GM23338 (cell line): ENCODE measurements at regions not wholly inside any gene's neighbourhood (a gene's known extent, or its start where the extent isn't known, plus 50 kb on each side); places are given as distances from the start of the nearest gene placed in this dataset.

ENCODE experiments used
- ATAC-seq: fragments of 200-7000 bp; cut with Tn5 transposase; 3 replicates; pipeline ENCODE4 v1.9.1; 2020
- DNase-seq: peaks from one replicate; pipeline ENCODE4 v3.0.0-alpha.2; 2015; ENCODE audit warnings: low spot score
- H2AFZ ChIP-seq: fragments of 200-600 bp; sonication (generic); 2 replicates; pipeline ENCODE4 v1.8.0; 2016; ENCODE audit warnings: antibody characterized with exemption, mild to moderate bottlenecking, moderate library complexity
- H3F3A ChIP-seq: fragments of 200-600 bp; sonication (generic); replicated peaks from 2 replicates; pipeline ENCODE4 v1.8.0; 2017; ENCODE audit warnings: antibody characterized with exemption, mixed run types, low read depth
- H3K27ac ChIP-seq: fragments of 200-600 bp; sonication (generic); 2 replicates; pipeline ENCODE4 v1.6.1; 2016; ENCODE audit warnings: low read depth
- H3K27me3 ChIP-seq: fragments of 200-600 bp; sonication (generic); 2 replicates; pipeline ENCODE4 v1.8.0; 2016; ENCODE audit warnings: mild to moderate bottlenecking, mixed run types, moderate library complexity; ENCODE audit not compliant: insufficient read depth
- H3K36me3 ChIP-seq: fragments of 200-600 bp; sonication (generic); 2 replicates; pipeline ENCODE4 v1.8.0; 2016; ENCODE audit warnings: mild to moderate bottlenecking; ENCODE audit not compliant: insufficient read depth
- H3K4me1 ChIP-seq: fragments of 200-600 bp; sonication (generic); 2 replicates; pipeline ENCODE4 v1.8.0; 2016; ENCODE audit warnings: mild to moderate bottlenecking, moderate library complexity; ENCODE audit not compliant: insufficient read depth
- H3K4me2 ChIP-seq: fragments of 200-600 bp; sonication (generic); 2 replicates; pipeline ENCODE4 v1.7.1; 2017; ENCODE audit warnings: mixed run types
- H3K4me3 ChIP-seq: fragments of 200-600 bp; sonication (generic); 2 replicates; pipeline ENCODE4 v1.6.1; 2016; ENCODE audit warnings: mixed run types
- H3K79me2 ChIP-seq: fragments of 200-600 bp; sonication (generic); replicated peaks from 2 replicates; pipeline ENCODE4 v1.8.0; 2017; ENCODE audit warnings: mild to moderate bottlenecking; ENCODE audit not compliant: insufficient read depth
- H3K9me2 ChIP-seq: fragments of 200-600 bp; sonication (generic); 2 replicates; pipeline ENCODE4 v1.8.0; 2017; ENCODE audit not compliant: insufficient read depth
- H4K20me1 ChIP-seq: fragments of 200-600 bp; sonication (generic); replicated peaks from 2 replicates; pipeline ENCODE4 v1.8.0; 2017; ENCODE audit warnings: mild to moderate bottlenecking; ENCODE audit not compliant: insufficient read depth
- H3K27ac Mint-ChIP-seq: 2 replicates; pipeline ENCODE4 v1.8.0; 2020; ENCODE audit warnings: inconsistent platforms, mild to moderate bottlenecking, moderate library complexity, mixed read lengths
- H3K27me3 Mint-ChIP-seq: 3 replicates; pipeline ENCODE4 v1.8.0; 2022; ENCODE audit warnings: low read depth, mild to moderate bottlenecking, moderate library complexity, mixed read lengths, inconsistent platforms; ENCODE audit not compliant: insufficient read depth, poor library complexity
- H3K36me3 Mint-ChIP-seq: 3 replicates; pipeline ENCODE4 v1.8.0; 2021; ENCODE audit warnings: low read depth, mild to moderate bottlenecking, inconsistent platforms, moderate library complexity, mixed read lengths
- H3K4me1 Mint-ChIP-seq: 3 replicates; pipeline ENCODE4 v1.8.0; 2020; ENCODE audit warnings: mild to moderate bottlenecking, inconsistent platforms, mixed read lengths
- H3K4me3 Mint-ChIP-seq: 3 replicates; pipeline ENCODE4 v1.8.0; 2021; ENCODE audit warnings: moderate library complexity, mild to moderate bottlenecking, inconsistent platforms, mixed read lengths
- H3K9me3 Mint-ChIP-seq: 3 replicates; pipeline ENCODE4 v1.8.0; 2020; ENCODE audit warnings: moderate library complexity, mild to moderate bottlenecking, inconsistent platforms, mixed read lengths
- CREB1 ChIP-seq: fragments of 250-450 bp; sonication (Bioruptor Pico); IDR thresholded peaks from 2 replicates; pipeline ENCODE4 v1.5.0; 2020; ENCODE audit warnings: low read depth, mild to moderate bottlenecking, moderate library complexity
- CTCF ChIP-seq, 2 experiments: fragments of 200-600 bp in 1 of 2; sonication (generic) in 1 of 2; conservative IDR thresholded peaks; 2 replicates each; pipeline versions ENCODE4 v1.5.1 to v1.6.1; 2016 to 2017; ENCODE audit warnings: antibody characterized with exemption in 2 of 2, low read depth in 2 of 2, mild to moderate bottlenecking in 2 of 2, moderate library complexity in 1 of 2
- EZH2 ChIP-seq: fragments of 200-600 bp; sonication (generic); IDR thresholded peaks from one replicate; pipeline ENCODE4 v1.8.0; 2017; ENCODE audit warnings: antibody characterized with exemption, mild to moderate bottlenecking, low read depth; ENCODE audit not compliant: unreplicated experiment
- EZH2phosphoT487 ChIP-seq: fragments of 200-600 bp; sonication (generic); IDR thresholded peaks from one replicate; pipeline ENCODE4 v1.8.1; 2018; ENCODE audit warnings: antibody characterized with exemption; ENCODE audit not compliant: unreplicated experiment
- JUNB ChIP-seq: IDR thresholded peaks from one replicate; pipeline ENCODE4 v1.6.1; 2016; ENCODE audit warnings: antibody characterized with exemption; ENCODE audit not compliant: unreplicated experiment
- NANOG ChIP-seq: IDR thresholded peaks from 2 replicates; pipeline ENCODE4 v1.6.1; 2016; ENCODE audit warnings: antibody characterized with exemption, borderline replicate concordance
- POLR2AphosphoS5 ChIP-seq: IDR thresholded peaks from 2 replicates; pipeline ENCODE4 v1.6.1; 2016; ENCODE audit warnings: antibody characterized with exemption, low read depth
- REST ChIP-seq: IDR thresholded peaks from one replicate; pipeline ENCODE4 v1.6.1; 2018; ENCODE audit warnings: antibody characterized with exemption; ENCODE audit not compliant: unreplicated experiment
- STAT1 ChIP-seq: IDR thresholded peaks from one replicate; pipeline ENCODE4 v1.6.1; 2016; ENCODE audit warnings: antibody characterized with exemption; ENCODE audit not compliant: unreplicated experiment
- ZNF114 ChIP-seq: fragments of 250-450 bp; sonication (Bioruptor Pico); IDR thresholded peaks from 2 replicates; pipeline ENCODE4 v1.5.0; 2020; ENCODE audit warnings: mild to moderate bottlenecking, moderate library complexity
- ZNF331 ChIP-seq: fragments of 250-450 bp; sonication (Bioruptor Pico); IDR thresholded peaks from 2 replicates; pipeline ENCODE4 v1.5.0; 2020; ENCODE audit warnings: low read depth, mild to moderate bottlenecking, moderate library complexity
- ZNF462 ChIP-seq: fragments of 250-450 bp; sonication (Bioruptor Pico); IDR thresholded peaks from 2 replicates; pipeline ENCODE4 v1.5.0; 2020; ENCODE audit warnings: mild to moderate bottlenecking, moderate library complexity
- TF ChIP-seq, protein P1 (sequence below): IDR thresholded peaks from 2 replicates; pipeline ENCODE4 v1.6.1; 2016; ENCODE audit warnings: antibody characterized with exemption

- H3K4me3 Mint-ChIP-seq: no peak overlapping the region
- no peak for DNase-seq
- no peaks in the 10 kb centered on the region for H3K79me2 ChIP-seq
- H3F3A ChIP-seq: no peaks in the 10 kb centered on the region
- TF ChIP-seq CTCF (conservative IDR thresholded peaks at IDR 0.05; ENCODE audit: low read depth in 2 of 2) (no peak), EZH2phosphoT487 (no peak), STAT1 (no peak), ZNF462 (CRISPR knock-in tag) (no peak), EZH2 (no peak), POLR2AphosphoS5 (no peak), JUNB (no peak), REST (no peak), NANOG (no peak), CREB1 (CRISPR knock-in tag) (no peak), ZNF331 (no peak), ZNF114 (CRISPR knock-in tag) (no peak)
- TF ChIP-seq, protein P1, sequence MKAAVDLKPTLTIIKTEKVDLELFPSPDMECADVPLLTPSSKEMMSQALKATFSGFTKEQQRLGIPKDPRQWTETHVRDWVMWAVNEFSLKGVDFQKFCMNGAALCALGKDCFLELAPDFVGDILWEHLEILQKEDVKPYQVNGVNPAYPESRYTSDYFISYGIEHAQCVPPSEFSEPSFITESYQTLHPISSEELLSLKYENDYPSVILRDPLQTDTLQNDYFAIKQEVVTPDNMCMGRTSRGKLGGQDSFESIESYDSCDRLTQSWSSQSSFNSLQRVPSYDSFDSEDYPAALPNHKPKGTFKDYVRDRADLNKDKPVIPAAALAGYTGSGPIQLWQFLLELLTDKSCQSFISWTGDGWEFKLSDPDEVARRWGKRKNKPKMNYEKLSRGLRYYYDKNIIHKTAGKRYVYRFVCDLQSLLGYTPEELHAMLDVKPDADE: no peak
- peaks cover 2% of the 10 kb centered on the region; the same call in 1 of the 3 replicates for H3K4me1 Mint-ChIP-seq
- H3K27ac ChIP-seq: no peak overlapping the region
- H3K36me3 ChIP-seq: no peaks in the 10 kb centered on the region
- H3K4me1 ChIP-seq: no peaks in the 10 kb centered on the region
- peaks cover 5% of the 10 kb centered on the region for H3K27me3 Mint-ChIP-seq
- H3K9me2 ChIP-seq: no peaks in the 10 kb centered on the region
- no peaks in the 10 kb centered on the region for H3K36me3 Mint-ChIP-seq
- no peak overlapping the region for H3K4me3 ChIP-seq
- no peak overlapping the region for H3K27ac Mint-ChIP-seq
- no peak overlapping the region for H2AFZ ChIP-seq
- no peaks in the 10 kb centered on the region for H3K9me3 Mint-ChIP-seq
- H4K20me1 ChIP-seq: no peaks in the 10 kb centered on the region
- no peak for ATAC-seq
- H3K4me2 ChIP-seq: no peak overlapping the region
- H3K27me3 ChIP-seq: no peaks in the 10 kb centered on the region
These were observed 60.3 kb upstream of the JUN start for GRCh38 chr1:58844176-58844575.
